ENCODE measurements at regions not wholly inside any gene's neighbourhood (a gene's known extent, or its start where the extent isn't known, plus 50 kb on each side); places are given as distances from the start of the nearest gene placed in this dataset.

DNA sequence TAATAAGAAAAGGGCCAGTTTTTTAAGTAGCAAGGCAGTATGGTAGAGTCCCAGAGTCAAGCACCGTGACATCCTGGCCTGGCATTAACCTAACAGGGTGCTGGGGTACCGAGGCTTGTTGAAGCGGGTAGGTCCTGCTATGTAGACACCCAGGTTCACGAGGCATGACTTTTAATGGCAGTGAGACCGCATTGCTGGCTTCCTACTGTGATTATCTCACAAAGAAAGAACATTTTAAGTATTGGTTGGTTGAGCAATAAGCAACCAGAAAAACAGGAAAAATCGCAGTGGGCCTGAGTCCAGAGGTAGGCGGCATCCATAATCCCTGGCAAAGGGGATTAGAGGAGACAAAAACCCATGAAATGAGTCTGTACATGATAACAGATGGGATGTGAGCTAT is 927.9 kb upstream of the ACVR2A start:
- no peaks in the 10 kb centered on the region for H3K79me1 ChIP-seq (replicated peaks; ENCODE audit: low read length, poor library complexity, severe bottlenecking)
- H4K8ac ChIP-seq (ENCODE audit: low read length): no peak overlapping the region
- H3K9ac ChIP-seq (ENCODE audit: low read length): no peak overlapping the region
- no peak overlapping the region for H2BK5ac ChIP-seq (ENCODE audit: low read depth, low read length, poor library complexity, severe bottlenecking)
- no peaks in the 10 kb centered on the region for H3K36me3 ChIP-seq (ENCODE audit: control insufficient read depth in 1 of 2, insufficient read depth in 2 of 2, low read depth in 1 of 2, low read length in 2 of 2)
- H2BK120ac ChIP-seq (ENCODE audit: low read depth, low read length): no peak overlapping the region
- DNase-seq: no peak
- H3K27me3 ChIP-seq (ENCODE audit: control insufficient read depth in 1 of 2, insufficient read depth in 1 of 2, low read length in 2 of 2): no peaks in the 10 kb centered on the region
- no peak overlapping the region for H2BK12ac ChIP-seq (ENCODE audit: low read length in 2 of 2)
- H3K4me2 ChIP-seq (ENCODE audit: low read length, poor library complexity, severe bottlenecking): no peak overlapping the region
- no peaks in the 10 kb centered on the region for H3K9me3 ChIP-seq (ENCODE audit: control insufficient read depth, low read length)
- no peak overlapping the region for H2AFZ ChIP-seq (ENCODE audit: low read depth, low read length)
- no peak overlapping the region for H3K18ac ChIP-seq (ENCODE audit: low read depth in 1 of 2, low read length in 2 of 2)
- no peak overlapping the region for H3K4me3 ChIP-seq (ENCODE audit: insufficient read depth in 1 of 2, low read depth in 1 of 2, low read length in 2 of 2)
- H3K14ac ChIP-seq (ENCODE audit: low read length in 2 of 2): no peak overlapping the region
- no peak overlapping the region for H3K27ac ChIP-seq (ENCODE audit: low read length, poor library complexity, severe bottlenecking)
- H2AK5ac ChIP-seq (ENCODE audit: low read length, severe bottlenecking): no peak overlapping the region
- no peak overlapping the region for H4K91ac ChIP-seq (ENCODE audit: low read length)
- no peak overlapping the region for H3K23ac ChIP-seq (ENCODE audit: low read length in 2 of 2)
- 92% methylated on average over 7 of the region's 7 CpGs for WGBS
- H3K4me1 ChIP-seq (ENCODE audit: control insufficient read depth, insufficient read depth, low read depth, low read length): no peaks in the 10 kb centered on the region
- H2BK15ac ChIP-seq (ENCODE audit: low read depth, poor library complexity, severe bottlenecking): no peak overlapping the region
- H3K4ac ChIP-seq (ENCODE audit: low read depth in 1 of 2, low read length in 2 of 2): no peak overlapping the region

GRCh38 chr2:146913476-146913875 is 931.4 kb upstream of the ACVR2A start:
- H3K4me1 ChIP-seq (ENCODE audit: control insufficient read depth, insufficient read depth, low read depth, low read length): no peaks in the 10 kb centered on the region
- H4K91ac ChIP-seq (ENCODE audit: low read length): no peak overlapping the region
- no peak overlapping the region for H3K14ac ChIP-seq (ENCODE audit: low read length in 2 of 2)
- H3K23ac ChIP-seq (ENCODE audit: low read length in 2 of 2): no peak overlapping the region
- no peaks in the 10 kb centered on the region for H3K36me3 ChIP-seq (ENCODE audit: control insufficient read depth in 1 of 2, insufficient read depth in 2 of 2, low read depth in 1 of 2, low read length in 2 of 2)
- 85% methylated on average over 3 of the region's 3 CpGs for WGBS
- no peak for DNase-seq
- no peak overlapping the region for H3K9ac ChIP-seq (ENCODE audit: low read length)
- no peaks in the 10 kb centered on the region for H3K9me3 ChIP-seq (ENCODE audit: control insufficient read depth, low read length)
- no peaks in the 10 kb centered on the region for H3K27me3 ChIP-seq (ENCODE audit: control insufficient read depth in 1 of 2, insufficient read depth in 1 of 2, low read length in 2 of 2)
- H2BK15ac ChIP-seq (ENCODE audit: low read depth, poor library complexity, severe bottlenecking): no peak overlapping the region
- H3K18ac ChIP-seq (ENCODE audit: low read depth in 1 of 2, low read length in 2 of 2): no peak overlapping the region
- no peak overlapping the region for H2AK5ac ChIP-seq (ENCODE audit: low read length, severe bottlenecking)
- no peak overlapping the region for H2BK120ac ChIP-seq (ENCODE audit: low read depth, low read length)
- no peak overlapping the region for H2BK5ac ChIP-seq (ENCODE audit: low read depth, low read length, poor library complexity, severe bottlenecking)
- H2AFZ ChIP-seq (ENCODE audit: low read depth, low read length): no peak overlapping the region
- H3K4me2 ChIP-seq (ENCODE audit: low read length, poor library complexity, severe bottlenecking): no peak overlapping the region
- H3K4ac ChIP-seq (ENCODE audit: low read depth in 1 of 2, low read length in 2 of 2): no peak overlapping the region
- H3K79me1 ChIP-seq (replicated peaks; ENCODE audit: low read length, poor library complexity, severe bottlenecking): no peaks in the 10 kb centered on the region
- no peak overlapping the region for H3K27ac ChIP-seq (ENCODE audit: low read length, poor library complexity, severe bottlenecking)
- H4K8ac ChIP-seq (ENCODE audit: low read length): no peak overlapping the region
- H3K4me3 ChIP-seq (ENCODE audit: insufficient read depth in 1 of 2, low read depth in 1 of 2, low read length in 2 of 2): no peak overlapping the region
- H2BK12ac ChIP-seq (ENCODE audit: low read length in 2 of 2): no peak overlapping the region

DNA sequence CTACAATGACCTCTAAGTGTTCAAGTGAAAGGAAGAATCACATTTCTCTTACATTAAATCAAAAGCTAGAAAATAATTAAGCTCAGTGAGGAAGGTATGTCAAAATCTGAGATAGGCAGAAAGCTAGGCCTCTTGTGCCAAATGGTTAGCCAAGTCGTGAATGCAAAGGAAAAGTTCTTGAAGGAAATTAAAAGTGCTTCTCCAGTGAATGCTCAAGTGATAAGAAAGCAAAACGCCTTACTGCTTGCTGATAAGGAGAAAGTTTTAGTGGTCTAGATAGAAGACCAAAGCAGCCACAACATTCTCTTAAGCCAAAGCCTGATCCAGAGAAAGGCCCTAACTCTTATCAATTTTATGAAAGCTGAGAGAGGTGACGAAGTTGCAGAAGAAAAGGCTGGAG is 932.3 kb upstream of the ACVR2A start:
- no peak overlapping the region for H3K27ac ChIP-seq (ENCODE audit: low read length, poor library complexity, severe bottlenecking)
- no peak overlapping the region for H2AK5ac ChIP-seq (ENCODE audit: low read length, severe bottlenecking)
- no peak overlapping the region for H3K23ac ChIP-seq (ENCODE audit: low read length in 2 of 2)
- no peak overlapping the region for H3K18ac ChIP-seq (ENCODE audit: low read depth in 1 of 2, low read length in 2 of 2)
- H3K4me1 ChIP-seq (ENCODE audit: control insufficient read depth, insufficient read depth, low read depth, low read length): no peaks in the 10 kb centered on the region
- H3K36me3 ChIP-seq (ENCODE audit: control insufficient read depth in 1 of 2, insufficient read depth in 2 of 2, low read depth in 1 of 2, low read length in 2 of 2): no peaks in the 10 kb centered on the region
- no peak overlapping the region for H2BK5ac ChIP-seq (ENCODE audit: low read depth, low read length, poor library complexity, severe bottlenecking)
- H2BK12ac ChIP-seq (ENCODE audit: low read length in 2 of 2): no peak overlapping the region
- H3K4ac ChIP-seq (ENCODE audit: low read depth in 1 of 2, low read length in 2 of 2): no peak overlapping the region
- no peak overlapping the region for H4K8ac ChIP-seq (ENCODE audit: low read length)
- H2AFZ ChIP-seq (ENCODE audit: low read depth, low read length): no peak overlapping the region
- H3K14ac ChIP-seq (ENCODE audit: low read length in 2 of 2): no peak overlapping the region
- no peak overlapping the region for H2BK120ac ChIP-seq (ENCODE audit: low read depth, low read length)
- H3K4me3 ChIP-seq (ENCODE audit: insufficient read depth in 1 of 2, low read depth in 1 of 2, low read length in 2 of 2): no peak overlapping the region
- H3K9ac ChIP-seq (ENCODE audit: low read length): no peak overlapping the region
- no peak overlapping the region for H3K4me2 ChIP-seq (ENCODE audit: low read length, poor library complexity, severe bottlenecking)
- WGBS: 27% methylated on average over 3 of the region's 3 CpGs
- no peaks in the 10 kb centered on the region for H3K9me3 ChIP-seq (ENCODE audit: control insufficient read depth, low read length)
- no peak overlapping the region for H4K91ac ChIP-seq (ENCODE audit: low read length)
- no peaks in the 10 kb centered on the region for H3K27me3 ChIP-seq (ENCODE audit: control insufficient read depth in 1 of 2, insufficient read depth in 1 of 2, low read length in 2 of 2)
- no peak for DNase-seq
- no peaks in the 10 kb centered on the region for H3K79me1 ChIP-seq (replicated peaks; ENCODE audit: low read length, poor library complexity, severe bottlenecking)
- no peak overlapping the region for H2BK15ac ChIP-seq (ENCODE audit: low read depth, poor library complexity, severe bottlenecking)

DNA sequence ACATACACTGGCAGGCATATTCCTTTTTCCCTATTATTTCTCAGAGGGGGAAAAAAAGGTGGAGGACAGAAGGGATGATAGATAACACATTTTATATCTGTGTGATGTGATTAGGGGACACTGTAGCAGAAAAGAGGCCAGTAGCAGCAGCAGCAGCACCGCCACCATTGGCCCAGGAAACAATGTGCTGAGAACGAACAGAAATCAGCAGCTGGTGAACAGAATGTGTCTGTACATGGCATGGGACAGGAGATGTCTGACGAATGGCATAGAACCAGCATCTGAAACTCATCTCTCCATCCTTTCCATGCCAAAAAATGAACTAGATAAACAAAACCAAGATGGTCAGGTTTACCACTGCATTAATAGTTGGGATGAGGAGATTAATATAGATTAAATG is 936.1 kb upstream of the ACVR2A start:
- Histone ChIP-seq H2BK15ac (ENCODE audit: low read depth, poor library complexity, severe bottlenecking) (no peak overlapping the region), H3K4me2 (ENCODE audit: low read length, poor library complexity, severe bottlenecking) (no peak overlapping the region), H3K18ac (ENCODE audit: low read depth in 1 of 2, low read length in 2 of 2) (no peak overlapping the region), H3K9ac (ENCODE audit: low read length) (no peak overlapping the region), H3K14ac (ENCODE audit: low read length in 2 of 2) (no peak overlapping the region), H3K79me1 (replicated peaks; ENCODE audit: low read length, poor library complexity, severe bottlenecking) (no peaks in the 10 kb centered on the region), H2BK120ac (ENCODE audit: low read depth, low read length) (no peak overlapping the region), H3K4me1 (ENCODE audit: control insufficient read depth, insufficient read depth, low read depth, low read length) (no peaks in the 10 kb centered on the region), H4K91ac (ENCODE audit: low read length) (no peak overlapping the region), H3K23ac (ENCODE audit: low read length in 2 of 2) (no peak overlapping the region), H2AK5ac (ENCODE audit: low read length, severe bottlenecking) (no peak overlapping the region), H2BK5ac (ENCODE audit: low read depth, low read length, poor library complexity, severe bottlenecking) (no peak overlapping the region), H3K4ac (ENCODE audit: low read depth in 1 of 2, low read length in 2 of 2) (no peak overlapping the region), H3K27ac (ENCODE audit: low read length, poor library complexity, severe bottlenecking) (no peak overlapping the region), H3K27me3 (ENCODE audit: control insufficient read depth in 1 of 2, insufficient read depth in 1 of 2, low read length in 2 of 2) (no peaks in the 10 kb centered on the region), H2AFZ (ENCODE audit: low read depth, low read length) (no peak overlapping the region), H2BK12ac (ENCODE audit: low read length in 2 of 2) (no peak overlapping the region), H3K4me3 (ENCODE audit: insufficient read depth in 1 of 2, low read depth in 1 of 2, low read length in 2 of 2) (no peak overlapping the region), H3K36me3 (ENCODE audit: control insufficient read depth in 1 of 2, insufficient read depth in 2 of 2, low read depth in 1 of 2, low read length in 2 of 2) (no peaks in the 10 kb centered on the region), H4K8ac (ENCODE audit: low read length) (no peak overlapping the region), H3K9me3 (ENCODE audit: control insufficient read depth, low read length) (no peaks in the 10 kb centered on the region)
- no peak for DNase-seq
- 75% methylated on average over 1 of the region's 3 CpGs for WGBS
